HG03196 (cell line): ENCODE measurements at regions not wholly inside any gene's neighbourhood (a gene's known extent, or its start where the extent isn't known, plus 50 kb on each side); places are given as distances from the start of the nearest gene placed in this dataset.

Experiments
- ATAC-seq: cut with Tn5 transposase; IDR thresholded peaks from one replicate; pipeline ENCODE4 v1.9.1; 2021; ENCODE audit not compliant: unreplicated experiment

- no peak for ATAC-seq
These were observed 216.8 kb upstream of the GPR26 start for GRCh38 chr10:123449234-123449962.

- ATAC-seq, result no peak
These were observed 215.1 kb upstream of the GPR26 start for GRCh38 chr10:123450956-123451605.

DNA sequence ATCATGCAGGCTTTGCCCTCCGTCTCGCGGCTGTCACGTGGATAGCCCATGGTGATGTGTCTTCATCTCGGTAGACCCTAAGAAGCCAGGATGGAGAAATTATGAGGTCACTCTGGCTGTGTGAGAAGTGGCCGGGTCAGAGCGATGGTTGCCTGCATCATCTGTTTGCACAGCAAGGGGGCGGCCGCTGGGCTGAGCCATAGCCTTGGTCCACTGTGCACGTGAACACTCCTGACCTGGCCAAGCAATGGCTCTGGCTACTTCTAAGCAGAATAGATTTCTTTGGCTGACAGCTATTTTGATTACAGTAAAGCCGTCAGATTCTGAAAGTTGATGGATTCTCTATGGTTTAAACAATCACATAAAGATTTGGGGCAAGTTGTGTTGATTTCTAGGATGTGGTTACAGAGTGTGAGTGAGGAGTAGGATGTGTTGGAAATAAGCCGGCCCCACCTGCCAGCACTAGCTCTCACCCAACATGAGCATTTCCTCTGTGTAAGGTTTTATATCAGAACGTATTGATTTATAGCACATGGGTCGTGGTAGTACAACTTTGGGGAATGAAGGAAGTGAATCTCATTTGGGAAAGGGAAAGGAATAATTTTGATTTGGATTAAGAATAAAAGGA, 214.4 kb upstream of the GPR26 start:
- no peak for ATAC-seq

DNA sequence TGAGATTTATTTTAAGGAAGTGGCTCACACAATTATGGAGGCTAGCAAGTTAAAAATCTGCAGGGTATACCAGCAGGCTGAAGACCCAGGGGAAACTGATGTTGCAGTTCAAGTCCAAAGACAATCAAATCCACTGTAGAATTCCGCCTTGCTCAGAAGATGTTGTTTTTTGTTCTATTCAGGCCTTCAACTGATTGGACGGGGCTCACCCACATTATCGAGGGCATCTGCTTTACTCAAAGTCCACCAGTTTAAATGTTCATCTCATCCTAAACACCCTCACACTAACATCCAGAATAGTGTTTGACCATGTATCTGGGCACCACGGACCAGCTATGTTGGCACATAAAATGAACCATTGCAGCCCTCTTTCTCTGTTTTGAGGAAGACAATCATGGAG, 211.2 kb upstream of the GPR26 start:
- no peak for ATAC-seq

DNA sequence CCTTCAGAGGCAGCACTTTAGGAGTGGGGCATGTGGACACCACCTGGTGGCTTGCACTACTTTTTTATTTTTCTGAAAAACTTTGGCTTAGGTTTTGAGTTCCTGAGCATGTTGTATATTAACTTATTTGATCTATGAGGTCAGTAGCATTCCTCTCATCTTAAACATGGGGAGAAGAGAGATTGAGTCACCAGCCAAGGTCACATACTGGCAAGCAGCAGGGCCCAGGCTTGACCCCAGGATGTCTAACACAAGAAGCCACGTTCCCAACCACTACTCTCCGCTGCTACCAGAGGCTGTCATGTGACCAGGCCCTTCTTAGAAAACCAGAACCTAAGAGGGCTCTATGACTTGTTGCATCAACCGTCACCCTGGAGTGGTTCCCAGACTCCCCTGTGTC, 210.3 kb upstream of the GPR26 start:
- no peak for ATAC-seq

- ATAC-seq, result no peak
These were observed 207.2 kb upstream of the GPR26 start for GRCh38 chr10:123458933-123459332.

GRCh38 chr10:123459371-123460091, 206.6 kb upstream of the GPR26 start:
- ATAC-seq, result no peak

GRCh38 chr10:123462246-123462645, 203.9 kb upstream of the GPR26 start:
- ATAC-seq, result no peak

GRCh38 chr10:123462756-123463155, 203.4 kb upstream of the GPR26 start:
- no peak for ATAC-seq

DNA sequence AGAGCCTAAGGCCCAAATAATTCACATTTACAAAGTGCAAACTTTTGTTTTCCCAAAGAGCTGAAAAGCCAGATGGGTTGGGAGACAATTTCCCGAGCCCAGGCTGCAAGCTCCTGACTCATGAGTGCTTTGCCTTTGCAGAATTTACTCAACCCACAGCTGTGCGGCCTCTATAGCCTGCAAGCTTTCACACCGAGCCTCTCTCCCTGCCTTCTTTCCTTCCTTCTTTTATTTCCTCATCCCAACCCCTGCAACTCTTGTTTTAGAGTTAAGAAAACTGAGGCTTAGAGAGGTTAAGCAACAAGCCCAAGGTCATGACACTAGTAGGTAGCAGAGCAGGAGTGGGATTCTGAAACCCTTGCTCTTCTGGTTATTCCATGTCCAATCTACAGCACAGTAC, 203.0 kb upstream of the GPR26 start:
- no peak for ATAC-seq

- no peak for ATAC-seq
These were observed 202.5 kb upstream of the GPR26 start for GRCh38 chr10:123463698-123464097.

- no peak for ATAC-seq
These were observed 201.5 kb upstream of the GPR26 start for GRCh38 chr10:123464430-123465323.

DNA sequence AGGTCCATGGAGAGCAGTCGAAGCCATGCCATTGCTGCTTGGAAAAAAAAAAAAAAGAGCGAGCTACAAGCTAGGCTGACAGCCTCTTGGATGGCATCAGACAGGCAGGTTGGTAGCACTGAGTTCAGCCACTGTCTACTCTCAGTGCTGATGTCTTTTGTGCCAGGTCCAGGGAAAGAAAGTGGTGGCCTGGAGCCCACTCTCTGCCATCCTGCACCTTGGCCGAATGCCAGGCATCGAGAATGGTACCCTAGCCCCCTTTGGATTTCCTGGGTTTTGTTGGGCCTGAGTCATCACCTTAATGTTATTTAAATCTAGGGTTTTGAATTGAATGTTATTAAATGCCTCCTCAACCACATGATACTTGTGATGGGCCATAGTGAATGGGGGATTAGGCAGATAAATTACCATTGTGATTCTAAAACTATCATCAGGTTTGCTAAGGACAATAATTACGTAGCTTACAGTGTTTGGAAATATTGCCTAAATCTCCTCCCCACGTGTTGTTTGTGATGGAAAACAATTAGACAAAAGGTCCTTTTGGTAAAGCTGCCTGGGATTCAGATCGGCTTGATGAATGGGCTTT, 195.7 kb upstream of the GPR26 start:
- ATAC-seq, result no peak

- no peak for ATAC-seq
These were observed 194.3 kb upstream of the GPR26 start for GRCh38 chr10:123471811-123472210.

- no peak for ATAC-seq
These were observed 193.5 kb upstream of the GPR26 start for GRCh38 chr10:123472606-123473005.

- ATAC-seq, result no peak
These were observed 191.5 kb upstream of the GPR26 start for GRCh38 chr10:123474700-123475099.

GRCh38 chr10:123475466-123475865, 190.7 kb upstream of the GPR26 start:
- no peak for ATAC-seq

GRCh38 chr10:123478116-123478515, 188.0 kb upstream of the GPR26 start:
- no peak for ATAC-seq

GRCh38 chr10:123479640-123480039, 186.5 kb upstream of the GPR26 start:
- no peak for ATAC-seq

GRCh38 chr10:123480344-123480743, 185.8 kb upstream of the GPR26 start:
- ATAC-seq, result no peak
